RPMI7951 (cell line): ENCODE measurements at regions not wholly inside any gene's neighbourhood (a gene's known extent, or its start where the extent isn't known, plus 50 kb on each side); places are given as distances from the start of the nearest gene placed in this dataset.
"Not testable (repeated sequence)": the region's sequence is repeated elsewhere in the genome, so short reads cannot be mapped to it uniquely, and the experiment has no call there.

Source experiments
- DNase-seq: peaks from one replicate; pipeline ENCODE4 v3.0.0-alpha.2; 2012; ENCODE audit warnings: low read depth

GRCh38 chr1:96865731-96866685, 144.4 kb downstream of the PTBP2 start:
- peak; percentile 74 for DNase-seq

- DNase-seq: no peak
Observed at GRCh38 chr1:96872757-96873156, 151.2 kb downstream of the PTBP2 start.

- DNase-seq: no peak
Observed at GRCh38 chr1:96878640-96879039, 157.1 kb downstream of the PTBP2 start.

- DNase-seq: no peak
Observed at GRCh38 chr1:96880626-96881025, 159.0 kb downstream of the PTBP2 start.

- peak; percentile 3 for DNase-seq
Observed at GRCh38 chr1:96882096-96882495, 160.5 kb downstream of the PTBP2 start.

GRCh38 chr1:96886474-96886873, 164.9 kb downstream of the PTBP2 start:
- DNase-seq: no peak

GRCh38 chr1:96887501-96887900, 165.9 kb downstream of the PTBP2 start:
- DNase-seq: no peak

- no peak for DNase-seq
Observed at GRCh38 chr1:96901783-96902363, 180.3 kb downstream of the PTBP2 start.

GRCh38 chr1:96912248-96912647, 190.7 kb downstream of the PTBP2 start:
- DNase-seq: no peak

- not testable (repeated sequence) for DNase-seq
Observed at GRCh38 chr1:96915701-96916100, 194.1 kb downstream of the PTBP2 start.

GRCh38 chr1:96918406-96918805, 196.8 kb downstream of the PTBP2 start:
- DNase-seq: peak; percentile 40

- DNase-seq: no peak
Observed at GRCh38 chr1:96922181-96922580, 200.6 kb downstream of the PTBP2 start.

- DNase-seq: no peak
Observed at GRCh38 chr1:96923753-96924152, 202.2 kb downstream of the PTBP2 start.

- DNase-seq: no peak
Observed at GRCh38 chr1:96926176-96926575, 204.6 kb downstream of the PTBP2 start.

- no peak for DNase-seq
Observed at GRCh38 chr1:96927125-96927524, 205.5 kb downstream of the PTBP2 start.

- DNase-seq: no peak
Observed at GRCh38 chr1:96931136-96931535, 209.6 kb downstream of the PTBP2 start.

- DNase-seq: no peak
Observed at GRCh38 chr1:96934282-96934681, 212.7 kb downstream of the PTBP2 start.

- no peak for DNase-seq
Observed at GRCh38 chr1:96944432-96945092, 223.0 kb downstream of the PTBP2 start.

- DNase-seq: no peak
Observed at GRCh38 chr1:96945509-96946084, 224.0 kb downstream of the PTBP2 start.

- no peak for DNase-seq
Observed at GRCh38 chr1:96955307-96956012, 233.9 kb downstream of the PTBP2 start.

GRCh38 chr1:96962216-96962615, 240.6 kb downstream of the PTBP2 start:
- no peak for DNase-seq

- DNase-seq: no peak
Observed at GRCh38 chr1:96962751-96963211, 241.2 kb downstream of the PTBP2 start.
